ENCODE measurements at regions not wholly inside any gene's neighbourhood (a gene's known extent, or its start where the extent isn't known, plus 50 kb on each side); places are given as distances from the start of the nearest gene placed in this dataset.

- TF ChIP-seq, protein P1, sequence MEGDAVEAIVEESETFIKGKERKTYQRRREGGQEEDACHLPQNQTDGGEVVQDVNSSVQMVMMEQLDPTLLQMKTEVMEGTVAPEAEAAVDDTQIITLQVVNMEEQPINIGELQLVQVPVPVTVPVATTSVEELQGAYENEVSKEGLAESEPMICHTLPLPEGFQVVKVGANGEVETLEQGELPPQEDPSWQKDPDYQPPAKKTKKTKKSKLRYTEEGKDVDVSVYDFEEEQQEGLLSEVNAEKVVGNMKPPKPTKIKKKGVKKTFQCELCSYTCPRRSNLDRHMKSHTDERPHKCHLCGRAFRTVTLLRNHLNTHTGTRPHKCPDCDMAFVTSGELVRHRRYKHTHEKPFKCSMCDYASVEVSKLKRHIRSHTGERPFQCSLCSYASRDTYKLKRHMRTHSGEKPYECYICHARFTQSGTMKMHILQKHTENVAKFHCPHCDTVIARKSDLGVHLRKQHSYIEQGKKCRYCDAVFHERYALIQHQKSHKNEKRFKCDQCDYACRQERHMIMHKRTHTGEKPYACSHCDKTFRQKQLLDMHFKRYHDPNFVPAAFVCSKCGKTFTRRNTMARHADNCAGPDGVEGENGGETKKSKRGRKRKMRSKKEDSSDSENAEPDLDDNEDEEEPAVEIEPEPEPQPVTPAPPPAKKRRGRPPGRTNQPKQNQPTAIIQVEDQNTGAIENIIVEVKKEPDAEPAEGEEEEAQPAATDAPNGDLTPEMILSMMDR (IDR thresholded peaks at IDR 0.05): no peak
- no peak for TF ChIP-seq SIN3A (IDR thresholded peaks at IDR 0.05; ENCODE audit: borderline replicate concordance, insufficient read depth, low read depth, low read length)
- no peak for TF ChIP-seq TCF7L2 (IDR thresholded peaks at IDR 0.05; ENCODE audit: low read depth, low read length)
- TF ChIP-seq POLR2AphosphoS5 (IDR thresholded peaks at IDR 0.05; ENCODE audit: low read depth, low read length): no peak
- TF ChIP-seq REST (IDR thresholded peaks at IDR 0.05; ENCODE audit: insufficient read depth in 1 of 2, low read depth in 2 of 2, low read length in 1 of 2): no peak
These were observed 648.4 kb downstream of the TMEM182 start for GRCh38 chr2:103410221-103410620.

All from Panc1 (cell line).